ENCODE measurements at regions not wholly inside any gene's neighbourhood (a gene's known extent, or its start where the extent isn't known, plus 50 kb on each side); places are given as distances from the start of the nearest gene placed in this dataset.
"Not testable (repeated sequence)": the region's sequence is repeated elsewhere in the genome, so short reads cannot be mapped to it uniquely, and the experiment has no call there.

DNA sequence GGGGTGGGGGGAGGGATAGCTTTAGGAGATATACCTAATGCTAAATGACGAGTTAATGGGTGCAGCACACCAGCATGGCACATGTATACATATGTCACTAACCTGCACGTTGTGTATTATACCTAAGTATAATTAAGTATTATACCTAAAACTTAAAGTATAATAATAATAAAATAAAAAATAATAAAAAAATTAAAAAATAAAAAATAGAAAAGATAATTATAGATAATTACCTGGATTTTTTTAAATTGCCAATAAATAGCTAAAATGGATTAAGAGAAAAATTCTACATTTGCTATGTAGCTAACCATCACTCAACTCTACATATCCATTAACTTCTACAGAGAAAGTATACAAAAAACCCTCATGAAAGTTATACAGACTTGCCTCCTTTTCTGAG, 747.3 kb downstream of the LRRIQ3 start:
- H2BK120ac ChIP-seq (ENCODE audit: low read depth, low read length); H3K9ac ChIP-seq (ENCODE audit: low read length); H3K4me2 ChIP-seq (ENCODE audit: low read length); H3K4me3 ChIP-seq (ENCODE audit: low read length); H3K36me3 ChIP-seq (ENCODE audit: control insufficient read depth, insufficient read depth, low read length); H3K18ac ChIP-seq (ENCODE audit: low read length); H3K56ac ChIP-seq (ENCODE audit: low read length); DNase-seq; H3K79me2 ChIP-seq (ENCODE audit: control insufficient read depth, insufficient read depth, low read length); H2BK15ac ChIP-seq (replicated peaks; ENCODE audit: low read depth); H4K5ac ChIP-seq (ENCODE audit: low read length); H2AK5ac ChIP-seq (ENCODE audit: low read length); H3K79me1 ChIP-seq (ENCODE audit: low read length); H3K27ac ChIP-seq (ENCODE audit: low read depth, low read length); H3K27me3 ChIP-seq (ENCODE audit: insufficient read depth, low read length, poor library complexity); H4K8ac ChIP-seq (ENCODE audit: low read depth, low read length); H2BK5ac ChIP-seq (ENCODE audit: low read length); H3K4ac ChIP-seq (ENCODE audit: low read depth, low read length); H3K4me1 ChIP-seq (ENCODE audit: control insufficient read depth, low read depth, low read length); H3K23ac ChIP-seq (ENCODE audit: low read length): not testable (repeated sequence)
- WGBS (ENCODE audit: extremely low coverage, insufficient coverage, low lambda C conversion rate) = no CpG with 5 or more reads among the region's 2 CpGs

DNA sequence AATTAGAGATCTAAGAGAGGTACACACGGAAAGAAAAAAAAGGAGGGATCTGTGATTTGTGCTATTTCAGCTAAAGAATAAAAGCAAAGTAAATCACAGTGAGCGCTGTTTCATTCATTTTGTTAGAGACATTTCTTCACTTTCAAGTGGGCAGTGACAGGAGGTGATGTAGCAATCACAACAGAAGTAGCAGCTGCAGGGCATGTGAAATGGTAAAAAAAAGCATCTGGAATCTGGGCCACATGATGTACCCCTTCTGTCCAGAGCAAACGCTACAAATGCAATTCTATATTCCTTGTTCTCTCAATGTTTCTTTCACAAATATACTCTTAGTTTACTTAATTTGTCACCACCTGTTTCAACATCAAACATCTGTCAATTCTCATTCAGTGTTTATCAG, 786.5 kb downstream of the LRRIQ3 start:
- H2BK15ac ChIP-seq (replicated peaks; ENCODE audit: low read depth) = no peak overlapping the region
- no peak overlapping the region for H4K5ac ChIP-seq (ENCODE audit: low read length)
- no peak overlapping the region for H3K56ac ChIP-seq (ENCODE audit: low read length)

DNA sequence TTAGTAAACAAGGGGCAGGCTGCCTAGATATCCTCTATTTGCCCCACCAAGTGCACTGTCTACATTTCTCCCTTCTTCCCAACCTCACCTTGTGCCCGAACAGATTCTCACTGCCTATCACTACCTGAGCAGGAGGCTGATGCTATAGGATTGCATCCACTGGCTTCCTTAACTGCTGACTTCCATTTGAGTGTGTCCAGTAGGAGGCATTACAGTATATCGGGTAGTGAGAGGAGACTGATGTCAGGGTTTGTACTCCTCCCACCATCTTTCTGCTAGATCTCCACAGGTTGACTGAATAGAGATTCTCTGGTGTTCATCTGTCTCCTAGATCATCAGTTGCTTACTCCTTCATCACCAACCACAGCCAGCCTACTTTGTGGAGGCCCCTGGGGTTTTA, 796.3 kb downstream of the LRRIQ3 start:
- WGBS (ENCODE audit: extremely low coverage, insufficient coverage, low lambda C conversion rate) = no CpG with 5 or more reads among the region's 2 CpGs

More for the DNA sequence above, 786.5 kb downstream of the LRRIQ3 start:
- no peak overlapping the region for H3K18ac ChIP-seq (ENCODE audit: low read length)
- no peak overlapping the region for H3K4me2 ChIP-seq (ENCODE audit: low read length)
- no peak overlapping the region for H4K8ac ChIP-seq (ENCODE audit: low read depth, low read length)
- no peak overlapping the region for H3K9ac ChIP-seq (ENCODE audit: low read length)
- no peaks in the 10 kb centered on the region for H3K4me1 ChIP-seq (ENCODE audit: control insufficient read depth, low read depth, low read length)
- no peaks in the 10 kb centered on the region for H3K36me3 ChIP-seq (ENCODE audit: control insufficient read depth, insufficient read depth, low read length)
- H3K79me1 ChIP-seq (ENCODE audit: low read length) = no peaks in the 10 kb centered on the region
- H3K4ac ChIP-seq (ENCODE audit: low read depth, low read length) = no peak overlapping the region
- H3K27ac ChIP-seq (ENCODE audit: low read depth, low read length) = no peak overlapping the region
- H3K4me3 ChIP-seq (ENCODE audit: low read length) = no peak overlapping the region
- H3K27me3 ChIP-seq (ENCODE audit: insufficient read depth, low read length, poor library complexity) = no peaks in the 10 kb centered on the region
- H2AK5ac ChIP-seq (ENCODE audit: low read length) = no peak overlapping the region
- DNase-seq = no peak
- no peak overlapping the region for H2BK5ac ChIP-seq (ENCODE audit: low read length)
- H3K79me2 ChIP-seq (ENCODE audit: control insufficient read depth, insufficient read depth, low read length) = no peaks in the 10 kb centered on the region
- no peak overlapping the region for H3K23ac ChIP-seq (ENCODE audit: low read length)
- no peak overlapping the region for H2BK120ac ChIP-seq (ENCODE audit: low read depth, low read length)
- WGBS (ENCODE audit: extremely low coverage, insufficient coverage, low lambda C conversion rate) = no CpG with 5 or more reads among the region's 3 CpGs

DNA sequence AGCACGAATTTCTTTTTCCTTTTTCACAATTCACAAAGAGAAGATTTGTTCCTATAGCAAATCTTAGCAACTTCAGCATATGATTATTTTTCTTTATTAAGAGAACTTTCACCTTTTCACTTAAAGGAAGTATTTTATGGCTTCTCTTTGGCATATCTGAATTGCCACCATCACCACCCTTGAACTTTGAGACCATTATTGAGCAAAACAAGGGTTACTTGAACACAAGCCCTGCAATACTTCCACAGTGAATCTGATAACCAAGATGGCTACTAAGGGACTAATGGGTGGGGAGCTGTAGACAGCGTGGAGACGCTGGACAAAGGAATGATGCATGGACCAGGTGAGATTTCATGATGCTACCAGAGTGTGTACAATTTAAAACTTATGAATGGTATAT, 815.0 kb downstream of the LRRIQ3 start:
- WGBS (ENCODE audit: extremely low coverage, insufficient coverage, low lambda C conversion rate) = no CpG with 5 or more reads among the region's 3 CpGs
- Histone ChIP-seq H3K56ac (ENCODE audit: low read length) (no peak overlapping the region), H2BK15ac (replicated peaks; ENCODE audit: low read depth) (no peak overlapping the region), H3K4me2 (ENCODE audit: low read length) (no peak overlapping the region), H3K23ac (ENCODE audit: low read length) (no peak overlapping the region), H3K27me3 (ENCODE audit: insufficient read depth, low read length, poor library complexity) (no peaks in the 10 kb centered on the region), H2BK5ac (ENCODE audit: low read length) (no peak overlapping the region), H3K27ac (ENCODE audit: low read depth, low read length) (no peak overlapping the region), H3K79me1 (ENCODE audit: low read length) (no peaks in the 10 kb centered on the region), H3K18ac (ENCODE audit: low read length) (no peak overlapping the region), H3K4ac (ENCODE audit: low read depth, low read length) (no peak overlapping the region), H3K4me1 (ENCODE audit: control insufficient read depth, low read depth, low read length) (no peaks in the 10 kb centered on the region), H3K36me3 (ENCODE audit: control insufficient read depth, insufficient read depth, low read length) (no peaks in the 10 kb centered on the region), H4K5ac (ENCODE audit: low read length) (no peak overlapping the region), H3K79me2 (ENCODE audit: control insufficient read depth, insufficient read depth, low read length) (no peaks in the 10 kb centered on the region), H3K9ac (ENCODE audit: low read length) (no peak overlapping the region), H3K4me3 (ENCODE audit: low read length) (no peak overlapping the region), H4K8ac (ENCODE audit: low read depth, low read length) (no peak overlapping the region), H2BK120ac (ENCODE audit: low read depth, low read length) (no peak overlapping the region), H2AK5ac (ENCODE audit: low read length) (no peak overlapping the region)
- DNase-seq = no peak

More for the DNA sequence above, 796.3 kb downstream of the LRRIQ3 start:
- H4K5ac ChIP-seq (ENCODE audit: low read length) = no peak overlapping the region
- H3K18ac ChIP-seq (ENCODE audit: low read length) = no peak overlapping the region
- H3K4ac ChIP-seq (ENCODE audit: low read depth, low read length) = no peak overlapping the region
- H3K9ac ChIP-seq (ENCODE audit: low read length) = no peak overlapping the region
- H2AK5ac ChIP-seq (ENCODE audit: low read length) = no peak overlapping the region
- H3K36me3 ChIP-seq (ENCODE audit: control insufficient read depth, insufficient read depth, low read length) = no peaks in the 10 kb centered on the region
- H3K79me2 ChIP-seq (ENCODE audit: control insufficient read depth, insufficient read depth, low read length) = no peaks in the 10 kb centered on the region
- H3K27me3 ChIP-seq (ENCODE audit: insufficient read depth, low read length, poor library complexity) = no peaks in the 10 kb centered on the region
- H3K23ac ChIP-seq (ENCODE audit: low read length) = no peak overlapping the region
- H3K4me1 ChIP-seq (ENCODE audit: control insufficient read depth, low read depth, low read length) = no peaks in the 10 kb centered on the region
- DNase-seq = peak; percentile 68
- no peak overlapping the region for H2BK120ac ChIP-seq (ENCODE audit: low read depth, low read length)
- no peak overlapping the region for H3K56ac ChIP-seq (ENCODE audit: low read length)
- no peak overlapping the region for H3K4me3 ChIP-seq (ENCODE audit: low read length)
- no peak overlapping the region for H3K27ac ChIP-seq (ENCODE audit: low read depth, low read length)
- no peaks in the 10 kb centered on the region for H3K79me1 ChIP-seq (ENCODE audit: low read length)
- H3K4me2 ChIP-seq (ENCODE audit: low read length) = no peak overlapping the region
- H2BK5ac ChIP-seq (ENCODE audit: low read length) = no peak overlapping the region
- H2BK15ac ChIP-seq (replicated peaks; ENCODE audit: low read depth) = no peak overlapping the region
- H4K8ac ChIP-seq (ENCODE audit: low read depth, low read length) = no peak overlapping the region

DNA sequence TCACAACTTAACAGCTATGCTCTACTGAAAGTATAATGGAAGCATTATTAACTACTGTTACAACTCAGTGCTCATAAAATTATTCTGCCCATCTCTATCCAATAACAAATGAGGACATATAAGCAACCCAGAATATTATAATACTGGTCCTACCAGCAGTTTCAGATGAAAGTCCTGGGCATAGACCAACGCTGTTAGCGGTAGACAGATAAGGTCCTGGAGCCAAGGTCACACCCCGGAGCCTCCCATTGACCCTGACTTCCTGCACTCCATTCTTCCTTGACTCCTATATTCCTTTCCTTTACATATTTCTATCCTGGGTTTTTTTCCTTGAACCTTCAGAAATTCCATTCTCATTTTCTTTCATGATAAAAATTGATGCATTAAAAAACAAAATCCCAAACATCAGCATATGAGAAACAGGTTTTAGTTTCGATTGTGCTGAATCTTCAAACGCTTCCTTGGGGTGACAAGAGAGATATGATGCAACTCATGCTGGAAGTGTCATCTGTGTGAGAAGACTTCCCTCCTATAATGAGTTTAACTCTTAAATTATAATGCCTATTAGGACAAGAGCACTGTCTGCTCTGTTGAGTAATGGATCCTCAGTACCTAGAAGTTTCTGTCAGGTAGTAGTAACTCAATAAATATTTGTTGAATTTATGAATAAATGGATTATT, 831.1 kb downstream of the LRRIQ3 start:
- WGBS (ENCODE audit: extremely low coverage, insufficient coverage, low lambda C conversion rate) = no CpG with 5 or more reads among the region's 5 CpGs
- Histone ChIP-seq H3K9ac (ENCODE audit: low read length) (no peak overlapping the region), H3K36me3 (ENCODE audit: control insufficient read depth, insufficient read depth, low read length) (no peaks in the 10 kb centered on the region), H3K4ac (ENCODE audit: low read depth, low read length) (no peak overlapping the region), H3K27me3 (ENCODE audit: insufficient read depth, low read length, poor library complexity) (no peaks in the 10 kb centered on the region), H2BK120ac (ENCODE audit: low read depth, low read length) (no peak overlapping the region), H3K4me1 (ENCODE audit: control insufficient read depth, low read depth, low read length) (no peaks in the 10 kb centered on the region), H3K4me2 (ENCODE audit: low read length) (no peak overlapping the region), H2BK5ac (ENCODE audit: low read length) (no peak overlapping the region), H3K79me1 (ENCODE audit: low read length) (no peaks in the 10 kb centered on the region), H2BK15ac (replicated peaks; ENCODE audit: low read depth) (no peak overlapping the region), H3K4me3 (ENCODE audit: low read length) (no peak overlapping the region), H4K5ac (ENCODE audit: low read length) (no peak overlapping the region), H3K18ac (ENCODE audit: low read length) (no peak overlapping the region), H3K27ac (ENCODE audit: low read depth, low read length) (no peak overlapping the region), H4K8ac (ENCODE audit: low read depth, low read length) (no peak overlapping the region), H3K79me2 (ENCODE audit: control insufficient read depth, insufficient read depth, low read length) (no peaks in the 10 kb centered on the region), H3K23ac (ENCODE audit: low read length) (no peak overlapping the region), H2AK5ac (ENCODE audit: low read length) (no peak overlapping the region), H3K56ac (ENCODE audit: low read length) (no peak overlapping the region)
- no peak for DNase-seq

DNA sequence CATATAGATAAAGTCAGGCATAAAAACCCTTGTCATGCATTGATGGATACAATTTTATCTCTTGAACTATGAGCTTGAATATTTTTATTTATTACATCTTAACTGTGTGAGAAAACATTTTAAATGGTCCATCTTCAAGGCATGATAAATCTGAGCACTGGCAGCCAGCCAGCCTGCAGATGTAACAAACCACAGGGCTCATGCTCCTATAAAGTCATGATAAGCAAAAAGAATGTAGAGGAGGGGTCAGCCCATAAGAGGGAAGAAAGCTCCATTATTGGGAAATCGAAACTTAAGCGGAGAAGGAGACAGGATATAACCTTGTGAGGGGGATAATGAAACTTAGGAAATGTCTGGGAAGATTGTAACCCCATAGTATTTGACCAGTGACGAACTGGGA, 839.0 kb downstream of the LRRIQ3 start:
- no peaks in the 10 kb centered on the region for H3K36me3 ChIP-seq (ENCODE audit: control insufficient read depth, insufficient read depth, low read length)
- WGBS (ENCODE audit: extremely low coverage, insufficient coverage, low lambda C conversion rate) = no CpG with 5 or more reads among the region's 3 CpGs
- no peak overlapping the region for H3K4me2 ChIP-seq (ENCODE audit: low read length)
- no peaks in the 10 kb centered on the region for H3K27me3 ChIP-seq (ENCODE audit: insufficient read depth, low read length, poor library complexity)
- no peak overlapping the region for H3K4ac ChIP-seq (ENCODE audit: low read depth, low read length)
- no peak overlapping the region for H3K23ac ChIP-seq (ENCODE audit: low read length)
- no peak overlapping the region for H2BK5ac ChIP-seq (ENCODE audit: low read length)
- H3K79me2 ChIP-seq (ENCODE audit: control insufficient read depth, insufficient read depth, low read length) = no peaks in the 10 kb centered on the region
- no peak overlapping the region for H4K8ac ChIP-seq (ENCODE audit: low read depth, low read length)
- H3K9ac ChIP-seq (ENCODE audit: low read length) = no peak overlapping the region
- no peak overlapping the region for H2AK5ac ChIP-seq (ENCODE audit: low read length)
- DNase-seq = no peak
- no peak overlapping the region for H2BK15ac ChIP-seq (replicated peaks; ENCODE audit: low read depth)
- no peaks in the 10 kb centered on the region for H3K79me1 ChIP-seq (ENCODE audit: low read length)
- H3K18ac ChIP-seq (ENCODE audit: low read length) = no peak overlapping the region
- no peak overlapping the region for H4K5ac ChIP-seq (ENCODE audit: low read length)
- H3K4me3 ChIP-seq (ENCODE audit: low read length) = no peak overlapping the region
- H2BK120ac ChIP-seq (ENCODE audit: low read depth, low read length) = no peak overlapping the region
- H3K4me1 ChIP-seq (ENCODE audit: control insufficient read depth, low read depth, low read length) = no peaks in the 10 kb centered on the region
- H3K27ac ChIP-seq (ENCODE audit: low read depth, low read length) = no peak overlapping the region
- H3K56ac ChIP-seq (ENCODE audit: low read length) = no peak overlapping the region

All from mesendoderm (in vitro differentiated cells).